Nephron progenitor cell (in vitro differentiated cells): ENCODE measurements at regions not wholly inside any gene's neighbourhood (a gene's known extent, or its start where the extent isn't known, plus 50 kb on each side); places are given as distances from the start of the nearest gene placed in this dataset.
A peak's percentile ranks its signal among the peaks of the same experiment; 100 is the strongest.

Experiments
- DNase-seq: peaks from one replicate; pipeline ENCODE4 v3.0.0; 2021
- H3K27ac Mint-ChIP-seq: 2 replicates; pipeline ENCODE4 v1.8.0; 2021; ENCODE audit warnings: mild to moderate bottlenecking, moderate library complexity, mixed read lengths
- H3K27me3 Mint-ChIP-seq: 2 replicates; pipeline ENCODE4 v1.8.0; 2021; ENCODE audit warnings: mild to moderate bottlenecking, low read depth, mixed read lengths; ENCODE audit not compliant: poor library complexity
- H3K36me3 Mint-ChIP-seq: 2 replicates; pipeline ENCODE4 v1.8.0; 2021; ENCODE audit warnings: low read depth, mixed read lengths
- H3K4me1 Mint-ChIP-seq: 2 replicates; pipeline ENCODE4 v1.8.0; 2021; ENCODE audit warnings: mixed read lengths
- H3K4me3 Mint-ChIP-seq: 2 replicates; pipeline ENCODE4 v1.8.0; 2021; ENCODE audit warnings: mild to moderate bottlenecking, moderate library complexity, mixed read lengths
- H3K9me3 Mint-ChIP-seq: 2 replicates; pipeline ENCODE4 v1.8.0; 2021; ENCODE audit warnings: mild to moderate bottlenecking, moderate library complexity, mixed read lengths
- CTCF ChIP-seq: fragments of 200-600 bp; sonication (generic); IDR thresholded peaks from 2 replicates; pipeline ENCODE4 v1.5.0; 2021; ENCODE audit warnings: antibody characterized with exemption

GRCh38 chr3:76820481-76820880 lies 219.4 kb upstream of the ROBO2 start:
- peaks cover 15% of the 10 kb centered on the region for H3K9me3 Mint-ChIP-seq

GRCh38 chr3:76824658-76825240 lies 215.2 kb upstream of the ROBO2 start:
- H3K27ac Mint-ChIP-seq: no peak overlapping the region

More at GRCh38 chr3:76820481-76820880, 219.4 kb upstream of the ROBO2 start:
- Mint-ChIP-seq H3K36me3 (no peaks in the 10 kb centered on the region), H3K4me3 (no peak overlapping the region), H3K27ac (no peak overlapping the region), H3K27me3 (no peaks in the 10 kb centered on the region), H3K4me1 (peaks cover 42% of the 10 kb centered on the region)
- DNase-seq: no peak
- no peak for TF ChIP-seq CTCF

GRCh38 chr3:76826861-76827260 lies 213.0 kb upstream of the ROBO2 start:
- Mint-ChIP-seq H3K27ac (peak overlapping the region; percentile 73), H3K9me3 (no peaks in the 10 kb centered on the region), H3K36me3 (no peaks in the 10 kb centered on the region), H3K4me3 (peak overlapping the region; percentile 8), H3K4me1 (peaks cover 58% of the 10 kb centered on the region), H3K27me3 (peaks cover 10% of the 10 kb centered on the region)
- DNase-seq: no peak
- TF ChIP-seq CTCF: no peak

More at GRCh38 chr3:76824658-76825240, 215.2 kb upstream of the ROBO2 start:
- Mint-ChIP-seq H3K36me3 (no peaks in the 10 kb centered on the region), H3K4me3 (no peak overlapping the region), H3K4me1 (peaks cover 62% of the 10 kb centered on the region), H3K9me3 (no peaks in the 10 kb centered on the region), H3K27me3 (peaks cover 3% of the 10 kb centered on the region)
- no peak for DNase-seq
- TF ChIP-seq CTCF: no peak

GRCh38 chr3:76827701-76828226 lies 212.1 kb upstream of the ROBO2 start:
- TF ChIP-seq CTCF: no peak
- no peaks in the 10 kb centered on the region for H3K9me3 Mint-ChIP-seq
- peak overlapping the region; percentile 26 for H3K4me3 Mint-ChIP-seq
- peaks cover 10% of the 10 kb centered on the region for H3K27me3 Mint-ChIP-seq
- H3K36me3 Mint-ChIP-seq: no peaks in the 10 kb centered on the region
- H3K4me1 Mint-ChIP-seq: peaks cover 58% of the 10 kb centered on the region
- H3K27ac Mint-ChIP-seq: peak overlapping the region; percentile 73
- no peak for DNase-seq

- Mint-ChIP-seq H3K27me3 (peaks cover 6% of the 10 kb centered on the region), H3K4me1 (no peaks in the 10 kb centered on the region), H3K36me3 (no peaks in the 10 kb centered on the region), H3K4me3 (no peak overlapping the region), H3K27ac (no peak overlapping the region), H3K9me3 (peaks cover 7% of the 10 kb centered on the region)
- no peak for TF ChIP-seq CTCF
- DNase-seq: no peak
Measured at GRCh38 chr3:76834657-76835056, 205.2 kb upstream of the ROBO2 start.

- no peak for TF ChIP-seq CTCF
- Mint-ChIP-seq H3K4me1 (no peaks in the 10 kb centered on the region), H3K36me3 (no peaks in the 10 kb centered on the region), H3K27ac (no peak overlapping the region), H3K4me3 (no peak overlapping the region), H3K9me3 (peaks cover 11% of the 10 kb centered on the region), H3K27me3 (no peaks in the 10 kb centered on the region)
- DNase-seq: no peak
Measured at GRCh38 chr3:76841747-76842146, 198.2 kb upstream of the ROBO2 start.
